Spinal cord (tissue), 9 donors: ENCODE measurements at regions not wholly inside any gene's neighbourhood (a gene's known extent, or its start where the extent isn't known, plus 50 kb on each side); places are given as distances from the start of the nearest gene placed in this dataset.

Experiments used
- DNase-seq, 6 donors: peaks; one replicate each; pipeline versions ENCODE4 v3.0.0 to v3.0.0-alpha.2; 2013 to 2015; ENCODE audit warnings: low spot score in 6 of 6, low read depth in 4 of 6
- H3K27ac ChIP-seq: one replicate; pipeline ENCODE4 v1.5.1; 2013; ENCODE audit warnings: low read depth, low read length, control low read depth
- H3K27me3 ChIP-seq: one replicate; pipeline ENCODE4 v1.6.1; 2013; ENCODE audit warnings: low read length; ENCODE audit not compliant: control insufficient read depth, insufficient read depth
- H3K36me3 ChIP-seq: one replicate; pipeline ENCODE4 v1.6.1; 2013; ENCODE audit warnings: low read length; ENCODE audit not compliant: control insufficient read depth, insufficient read depth
- H3K4me1 ChIP-seq: one replicate; pipeline ENCODE4 v1.6.1; 2013; ENCODE audit warnings: low read length; ENCODE audit not compliant: control insufficient read depth, insufficient read depth
- H3K4me3 ChIP-seq: one replicate; pipeline ENCODE4 v1.5.1; 2013; ENCODE audit warnings: low read depth, low read length, control low read depth
- H3K9me3 ChIP-seq: one replicate; pipeline ENCODE4 v1.6.1; 2013; ENCODE audit warnings: low read length; ENCODE audit not compliant: control insufficient read depth, insufficient read depth
- WGBS: methylation state at CpG from one replicate; pipeline ENCODE4 v1.1.5; 2013; ENCODE audit warnings: missing lambda C conversion rate; ENCODE audit not compliant: insufficient coverage; 5-methylcytosine and 5-hydroxymethylcytosine counted together
- donor health status: healthy.

GRCh38 chr18:22314001-22314400, 103.7 kb downstream of the CTAGE1 start:
- Histone ChIP-seq H3K4me3 (no peak overlapping the region), H3K4me1 (no peaks in the 10 kb centered on the region), H3K27me3 (peaks cover 2% of the 10 kb centered on the region), H3K27ac (no peak overlapping the region), H3K9me3 (no peaks in the 10 kb centered on the region), H3K36me3 (no peaks in the 10 kb centered on the region)
- WGBS, result 61% methylated on average over 4 of the region's 6 CpGs
- no peak for DNase-seq

GRCh38 chr18:22311301-22311700, 106.4 kb downstream of the CTAGE1 start:
- DNase-seq, result no peak
- no peaks in the 10 kb centered on the region for H3K4me1 ChIP-seq
- no CpG with 5 or more reads among the region's 5 CpGs for WGBS
- H3K27ac ChIP-seq, result no peak overlapping the region
- peaks cover 2% of the 10 kb centered on the region for H3K27me3 ChIP-seq
- H3K9me3 ChIP-seq, result no peaks in the 10 kb centered on the region
- no peak overlapping the region for H3K4me3 ChIP-seq
- H3K36me3 ChIP-seq, result no peaks in the 10 kb centered on the region

- peaks cover 2% of the 10 kb centered on the region for H3K27me3 ChIP-seq
- no peaks in the 10 kb centered on the region for H3K9me3 ChIP-seq
- H3K27ac ChIP-seq, result no peak overlapping the region
- no peaks in the 10 kb centered on the region for H3K4me1 ChIP-seq
- H3K36me3 ChIP-seq, result no peaks in the 10 kb centered on the region
- no peak overlapping the region for H3K4me3 ChIP-seq
- no peak for DNase-seq
- WGBS, result 70% methylated on average over 2 of the region's 5 CpGs
Observed at GRCh38 chr18:22309191-22309590, 108.5 kb downstream of the CTAGE1 start.

GRCh38 chr18:22307528-22307927, 110.2 kb downstream of the CTAGE1 start:
- H3K27ac ChIP-seq, result no peak overlapping the region
- no peak for DNase-seq
- no peaks in the 10 kb centered on the region for H3K36me3 ChIP-seq
- H3K27me3 ChIP-seq, result peaks cover 2% of the 10 kb centered on the region
- H3K9me3 ChIP-seq, result no peaks in the 10 kb centered on the region
- 87% methylated on average over 2 of the region's 2 CpGs for WGBS
- no peak overlapping the region for H3K4me3 ChIP-seq
- H3K4me1 ChIP-seq, result no peaks in the 10 kb centered on the region

GRCh38 chr18:22303927-22304326, 113.8 kb downstream of the CTAGE1 start:
- Histone ChIP-seq H3K4me3 (no peak overlapping the region), H3K4me1 (no peaks in the 10 kb centered on the region), H3K9me3 (no peaks in the 10 kb centered on the region), H3K36me3 (no peaks in the 10 kb centered on the region), H3K27ac (no peak overlapping the region), H3K27me3 (no peaks in the 10 kb centered on the region)
- DNase-seq, result no peak
- 88% methylated on average over 5 of the region's 5 CpGs for WGBS

- Histone ChIP-seq H3K4me1 (no peaks in the 10 kb centered on the region), H3K9me3 (no peaks in the 10 kb centered on the region), H3K27me3 (no peaks in the 10 kb centered on the region), H3K36me3 (no peaks in the 10 kb centered on the region), H3K27ac (no peak overlapping the region), H3K4me3 (no peak overlapping the region)
- no peak for DNase-seq
- WGBS, result 100% methylated on average over 1 of the region's 6 CpGs
Observed at GRCh38 chr18:22302144-22302543, 115.6 kb downstream of the CTAGE1 start.

- Histone ChIP-seq H3K27ac (no peak overlapping the region), H3K36me3 (no peaks in the 10 kb centered on the region), H3K4me1 (no peaks in the 10 kb centered on the region), H3K9me3 (no peaks in the 10 kb centered on the region), H3K4me3 (no peak overlapping the region), H3K27me3 (no peaks in the 10 kb centered on the region)
- DNase-seq, result no peak
- 45% methylated on average over 4 of the region's 10 CpGs for WGBS
Observed at GRCh38 chr18:22300665-22301636, 116.8 kb downstream of the CTAGE1 start.

- no peak overlapping the region for H3K4me3 ChIP-seq
- H3K27ac ChIP-seq, result no peak overlapping the region
- H3K4me1 ChIP-seq, result no peaks in the 10 kb centered on the region
- H3K27me3 ChIP-seq, result no peaks in the 10 kb centered on the region
- no peaks in the 10 kb centered on the region for H3K9me3 ChIP-seq
- WGBS, result 100% methylated on average over 1 of the region's 3 CpGs
- no peak for DNase-seq
- no peaks in the 10 kb centered on the region for H3K36me3 ChIP-seq
Observed at GRCh38 chr18:22297008-22297407, 120.7 kb downstream of the CTAGE1 start.

- Histone ChIP-seq H3K27ac (no peak overlapping the region), H3K27me3 (no peaks in the 10 kb centered on the region), H3K36me3 (no peaks in the 10 kb centered on the region), H3K4me3 (no peak overlapping the region), H3K4me1 (no peaks in the 10 kb centered on the region), H3K9me3 (no peaks in the 10 kb centered on the region)
- no CpG with 5 or more reads among the region's 3 CpGs for WGBS
- no peak for DNase-seq
Observed at GRCh38 chr18:22296304-22296703, 121.4 kb downstream of the CTAGE1 start.

- H3K36me3 ChIP-seq, result no peaks in the 10 kb centered on the region
- no peak overlapping the region for H3K4me3 ChIP-seq
- no peaks in the 10 kb centered on the region for H3K9me3 ChIP-seq
- no peaks in the 10 kb centered on the region for H3K27me3 ChIP-seq
- no peak overlapping the region for H3K27ac ChIP-seq
- no peaks in the 10 kb centered on the region for H3K4me1 ChIP-seq
- no peak for DNase-seq
- WGBS, result no CpG with 5 or more reads among the region's 1 CpG
Observed at GRCh38 chr18:22293417-22293816, 124.0 kb downstream of the GATA6 start.
